Caco-2 (cell line): ENCODE measurements at regions not wholly inside any gene's neighbourhood (a gene's known extent, or its start where the extent isn't known, plus 50 kb on each side); places are given as distances from the start of the nearest gene placed in this dataset.

Experiments used
- BruUV-seq: library from RNA; stranded (reverse); fragments of 400-500 nt; replicated peaks from 2 replicates; lab custom pipeline; 2021; lab: Mats Ljungman, UMichigan
- CTCF ChIA-PET: fragments of 300-600 bp; sonication (Branson Sonifier 250); formaldehyde crosslinking; loops from one replicate; lab custom pipeline; 2022; ENCODE audit warnings: antibody characterized with exemption; lab: Charles Lee
- POLR2A ChIA-PET: fragments of 300-600 bp; sonication (Branson Sonifier 250); formaldehyde crosslinking; loops from one replicate; lab custom pipeline; 2022; ENCODE audit warnings: antibody characterized with exemption; lab: Charles Lee
- DNase-seq, 2 experiments: peaks; one replicate each; pipeline versions ENCODE4 v3.0.0 to v3.0.0-alpha.2; 2020 to 2022
- H3K27me3 ChIP-seq: replicated peaks from 2 replicates; pipeline ENCODE4 v1.6.0; 2011; ENCODE audit warnings: low read length; ENCODE audit not compliant: control insufficient read depth, insufficient read depth
- H3K36me3 ChIP-seq: 2 replicates; pipeline ENCODE4 v1.5.1; 2011; ENCODE audit warnings: low read length; ENCODE audit not compliant: control insufficient read depth, insufficient read depth
- H3K4me1 ChIP-seq: fragments of 250-450 bp; sonication (Bioruptor Pico); 2 replicates; pipeline ENCODE4 v1.5.1; 2020; ENCODE audit warnings: mild to moderate bottlenecking
- H3K4me3 ChIP-seq: 2 replicates; pipeline ENCODE4 v1.5.1; 2011; ENCODE audit warnings: low read depth, mild to moderate bottlenecking, control low read depth, low read length
- H3K9me3 ChIP-seq: fragments of 250-450 bp; sonication (Bioruptor Pico); 2 replicates; pipeline ENCODE4 v1.5.1; 2020; ENCODE audit warnings: mild to moderate bottlenecking, moderate library complexity
- H3K27ac Mint-ChIP-seq: one replicate; pipeline ENCODE4 v1.8.0; 2022; ENCODE audit warnings: mixed read lengths; ENCODE audit not compliant: unreplicated experiment
- H3K27me3 Mint-ChIP-seq: one replicate; pipeline ENCODE4 v1.8.0; 2022; ENCODE audit warnings: mixed read lengths; ENCODE audit not compliant: insufficient read depth, unreplicated experiment
- H3K36me3 Mint-ChIP-seq: one replicate; pipeline ENCODE4 v1.8.0; 2022; ENCODE audit warnings: mild to moderate bottlenecking, mixed read lengths; ENCODE audit not compliant: insufficient read depth, unreplicated experiment
- H3K4me1 Mint-ChIP-seq: one replicate; pipeline ENCODE4 v1.8.0; 2022; ENCODE audit warnings: low read depth, mixed read lengths; ENCODE audit not compliant: unreplicated experiment
- H3K4me3 Mint-ChIP-seq: one replicate; pipeline ENCODE4 v1.8.0; 2022; ENCODE audit warnings: mild to moderate bottlenecking, moderate library complexity, mixed read lengths; ENCODE audit not compliant: unreplicated experiment
- H3K9me3 Mint-ChIP-seq: one replicate; pipeline ENCODE4 v1.8.0; 2022; ENCODE audit warnings: mixed read lengths; ENCODE audit not compliant: unreplicated experiment
- intact Hi-C: fragments of 100-400 bp; cut with micrococcal nuclease; formaldehyde crosslinking; loops from one replicate; pipeline ENCODE4 v1.10.0; 2022; ENCODE audit not compliant: unreplicated experiment
- TF ChIP-seq, protein P1 (sequence below), 2 experiments: fragments of 200-600 bp in 1 of 2; IDR thresholded peaks; 1 replicate in 1 of 2; 2 replicates in 1 of 2; pipeline versions ENCODE4 v1.5.1 to v1.8.0; 2011 to 2022; ENCODE audit warnings: antibody characterized with exemption in 1 of 2, control low read depth in 1 of 2, inconsistent platforms in 1 of 2, low read depth in 1 of 2, low read length in 1 of 2, mild to moderate bottlenecking in 1 of 2, moderate library complexity in 1 of 2; ENCODE audit not compliant: insufficient read depth in 1 of 2, severe bottlenecking in 1 of 2, unreplicated experiment in 1 of 2

DNA sequence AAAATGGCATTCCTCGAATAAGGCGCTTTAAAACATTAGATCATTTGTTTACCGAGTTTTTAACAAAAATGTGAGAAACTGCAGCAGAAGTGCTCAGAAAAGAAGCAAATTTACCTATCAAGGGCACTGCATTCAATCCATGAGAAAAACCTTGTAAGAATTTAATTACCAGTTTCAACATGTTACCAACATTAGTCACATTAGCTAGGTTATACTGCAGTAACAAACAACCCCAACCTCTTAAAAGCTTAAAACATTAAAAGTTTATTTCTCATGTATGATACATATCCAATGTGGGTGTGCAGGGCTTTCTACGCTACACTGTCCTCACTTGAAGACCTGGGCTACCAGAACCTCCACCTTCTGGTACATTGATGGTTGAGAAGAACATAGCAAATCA lies 68.1 kb upstream of the CCBE1 start:
- H3K27ac Mint-ChIP-seq: no peak overlapping the region
- H3K4me3 ChIP-seq: no peak overlapping the region
- H3K9me3 Mint-ChIP-seq: no peaks in the 10 kb centered on the region
- no TSS peak for BruUV-seq
- H3K9me3 ChIP-seq: no peaks in the 10 kb centered on the region
- intact Hi-C loops: no loop called here
- no peak overlapping the region for H3K4me3 Mint-ChIP-seq
- TF ChIP-seq, protein P1, sequence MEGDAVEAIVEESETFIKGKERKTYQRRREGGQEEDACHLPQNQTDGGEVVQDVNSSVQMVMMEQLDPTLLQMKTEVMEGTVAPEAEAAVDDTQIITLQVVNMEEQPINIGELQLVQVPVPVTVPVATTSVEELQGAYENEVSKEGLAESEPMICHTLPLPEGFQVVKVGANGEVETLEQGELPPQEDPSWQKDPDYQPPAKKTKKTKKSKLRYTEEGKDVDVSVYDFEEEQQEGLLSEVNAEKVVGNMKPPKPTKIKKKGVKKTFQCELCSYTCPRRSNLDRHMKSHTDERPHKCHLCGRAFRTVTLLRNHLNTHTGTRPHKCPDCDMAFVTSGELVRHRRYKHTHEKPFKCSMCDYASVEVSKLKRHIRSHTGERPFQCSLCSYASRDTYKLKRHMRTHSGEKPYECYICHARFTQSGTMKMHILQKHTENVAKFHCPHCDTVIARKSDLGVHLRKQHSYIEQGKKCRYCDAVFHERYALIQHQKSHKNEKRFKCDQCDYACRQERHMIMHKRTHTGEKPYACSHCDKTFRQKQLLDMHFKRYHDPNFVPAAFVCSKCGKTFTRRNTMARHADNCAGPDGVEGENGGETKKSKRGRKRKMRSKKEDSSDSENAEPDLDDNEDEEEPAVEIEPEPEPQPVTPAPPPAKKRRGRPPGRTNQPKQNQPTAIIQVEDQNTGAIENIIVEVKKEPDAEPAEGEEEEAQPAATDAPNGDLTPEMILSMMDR (IDR thresholded peaks at IDR 0.05; ENCODE audit: insufficient read depth in 1 of 2, low read depth in 1 of 2, low read length in 1 of 2, severe bottlenecking in 1 of 2, unreplicated experiment in 1 of 2): no peak
- H3K4me1 ChIP-seq: no peaks in the 10 kb centered on the region
- H3K4me1 Mint-ChIP-seq: no peaks in the 10 kb centered on the region
- H3K27me3 ChIP-seq: no peaks in the 10 kb centered on the region
- POLR2A ChIA-PET: no interaction called here
- no peak for DNase-seq
- CTCF ChIA-PET: no interaction called here
- H3K36me3 ChIP-seq: no peaks in the 10 kb centered on the region
- peaks cover 5% of the 10 kb centered on the region for H3K27me3 Mint-ChIP-seq
- no peaks in the 10 kb centered on the region for H3K36me3 Mint-ChIP-seq

DNA sequence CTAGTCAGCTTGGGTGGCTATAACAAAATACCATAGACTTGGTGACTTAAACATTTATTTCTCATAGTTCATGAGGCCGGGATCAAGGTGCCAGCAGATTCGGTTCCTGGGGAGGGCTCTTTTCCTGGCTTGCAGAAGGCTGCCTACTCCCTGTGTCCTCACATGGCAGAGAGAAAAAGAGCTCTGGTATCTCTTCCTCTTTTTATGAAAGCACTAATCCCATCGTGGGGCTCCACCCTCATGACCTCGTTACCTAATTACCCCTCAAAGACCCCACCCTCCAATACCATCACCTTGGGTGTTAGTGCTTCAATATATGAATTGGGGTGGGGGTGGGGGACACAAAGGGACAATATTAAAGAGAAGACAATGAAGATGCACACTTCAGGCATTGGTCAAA lies 67.1 kb upstream of the CCBE1 start:
- TF ChIP-seq, protein P1 (IDR thresholded peaks at IDR 0.05; ENCODE audit: insufficient read depth in 1 of 2, low read depth in 1 of 2, low read length in 1 of 2, severe bottlenecking in 1 of 2, unreplicated experiment in 1 of 2): no peak
- Mint-ChIP-seq H3K4me3 (no peak overlapping the region), H3K27me3 (peaks cover 5% of the 10 kb centered on the region), H3K36me3 (no peaks in the 10 kb centered on the region), H3K27ac (no peak overlapping the region), H3K9me3 (no peaks in the 10 kb centered on the region), H3K4me1 (no peaks in the 10 kb centered on the region)
- CTCF ChIA-PET: no interaction called here
- Histone ChIP-seq H3K4me3 (no peak overlapping the region), H3K36me3 (no peaks in the 10 kb centered on the region), H3K27me3 (no peaks in the 10 kb centered on the region), H3K9me3 (no peaks in the 10 kb centered on the region), H3K4me1 (no peaks in the 10 kb centered on the region)
- DNase-seq: no peak
- intact Hi-C loops: no loop called here
- POLR2A ChIA-PET: no interaction called here
- no TSS peak for BruUV-seq

DNA sequence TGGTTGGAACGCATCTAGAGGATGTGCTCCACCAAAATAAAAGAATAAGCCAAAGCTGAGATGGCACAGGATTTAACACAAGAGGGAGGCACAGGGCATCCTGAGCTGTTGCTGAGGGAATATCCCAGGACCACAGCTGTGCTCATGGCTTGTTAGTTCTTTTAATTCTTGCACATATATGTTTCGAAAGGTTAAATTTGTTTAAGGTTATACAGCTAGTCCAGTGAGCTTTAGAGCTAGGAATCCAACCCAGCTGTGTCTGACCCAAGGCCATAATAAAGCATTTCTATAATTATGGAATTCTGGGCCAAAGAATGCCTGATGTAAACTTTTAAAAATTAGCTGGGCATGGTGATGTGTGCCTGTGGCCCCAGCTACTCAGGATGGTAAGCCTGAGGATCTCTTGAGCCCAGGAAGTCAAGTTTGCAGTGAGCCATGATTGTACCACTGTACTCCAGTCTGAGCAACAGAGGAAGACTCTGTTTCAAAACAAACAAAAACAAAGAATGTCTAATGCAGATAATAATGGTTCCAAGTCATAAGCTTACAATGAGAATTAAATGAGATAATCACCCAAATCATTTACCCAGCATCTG lies 66.4 kb upstream of the CCBE1 start:
- H3K9me3 ChIP-seq: no peaks in the 10 kb centered on the region
- no peaks in the 10 kb centered on the region for H3K27me3 ChIP-seq
- BruUV-seq: no TSS peak
- POLR2A ChIA-PET: no interaction called here
- no peaks in the 10 kb centered on the region for H3K9me3 Mint-ChIP-seq
- CTCF ChIA-PET: no interaction called here
- intact Hi-C loops: no loop called here
- no peaks in the 10 kb centered on the region for H3K4me1 Mint-ChIP-seq
- H3K4me1 ChIP-seq: no peaks in the 10 kb centered on the region
- H3K36me3 ChIP-seq: no peaks in the 10 kb centered on the region
- no peak overlapping the region for H3K4me3 ChIP-seq
- H3K4me3 Mint-ChIP-seq: no peak overlapping the region
- H3K27me3 Mint-ChIP-seq: peaks cover 5% of the 10 kb centered on the region
- H3K36me3 Mint-ChIP-seq: no peaks in the 10 kb centered on the region
- TF ChIP-seq, protein P1 (IDR thresholded peaks at IDR 0.05; ENCODE audit: insufficient read depth in 1 of 2, low read depth in 1 of 2, low read length in 1 of 2, severe bottlenecking in 1 of 2, unreplicated experiment in 1 of 2): no peak
- H3K27ac Mint-ChIP-seq: no peak overlapping the region
- DNase-seq: no peak
